Stimulated activated CD4-positive, alpha-beta T cell treated with anti-CD3 and anti-CD28 coated beads, TNF-alpha, amount 100 ng/mL, for 4 hours (primary cell): ENCODE measurements at regions not wholly inside any gene's neighbourhood (a gene's known extent, or its start where the extent isn't known, plus 50 kb on each side); places are given as distances from the start of the nearest gene placed in this dataset.

ENCODE experiments used
- DNase-seq, 3 experiments: peaks; one replicate each; pipeline ENCODE4 v3.0.0-alpha.2; 2020; ENCODE audit warnings: low read depth in 3 of 3

DNA sequence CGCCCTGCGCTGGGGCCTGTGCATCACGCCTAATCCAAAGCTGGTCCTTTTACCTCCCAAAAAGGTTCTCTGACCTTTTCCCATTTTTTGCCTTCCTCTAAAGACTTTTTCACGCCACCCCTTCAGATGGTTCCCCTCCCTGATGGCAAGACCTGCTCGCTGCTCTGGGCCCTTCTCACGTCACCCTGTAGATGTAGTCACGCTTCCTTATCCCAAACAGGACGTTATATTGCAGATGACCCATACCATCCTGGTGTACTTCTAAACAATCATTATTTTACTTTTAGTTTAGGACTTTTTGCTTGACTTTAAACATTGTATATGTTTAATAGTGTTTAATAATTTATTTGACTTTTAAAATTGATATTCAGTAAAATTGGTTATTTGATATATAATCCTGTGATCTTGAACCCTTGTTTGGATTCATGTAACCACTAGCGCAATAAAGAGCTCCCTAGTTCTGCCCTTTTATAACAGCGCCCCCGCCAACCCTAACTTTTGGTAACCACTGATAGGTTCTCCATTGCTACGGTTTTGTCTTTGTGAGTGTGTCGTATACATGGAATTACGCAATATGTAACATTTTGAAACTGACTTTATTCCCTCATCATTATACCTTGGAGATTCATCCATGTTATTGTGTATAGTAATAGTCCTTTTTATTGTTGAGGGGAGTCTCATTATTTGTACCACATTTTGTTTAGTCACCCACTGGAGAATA, 159.0 kb upstream of the CHRNA7 start:
- no peak for DNase-seq

DNA sequence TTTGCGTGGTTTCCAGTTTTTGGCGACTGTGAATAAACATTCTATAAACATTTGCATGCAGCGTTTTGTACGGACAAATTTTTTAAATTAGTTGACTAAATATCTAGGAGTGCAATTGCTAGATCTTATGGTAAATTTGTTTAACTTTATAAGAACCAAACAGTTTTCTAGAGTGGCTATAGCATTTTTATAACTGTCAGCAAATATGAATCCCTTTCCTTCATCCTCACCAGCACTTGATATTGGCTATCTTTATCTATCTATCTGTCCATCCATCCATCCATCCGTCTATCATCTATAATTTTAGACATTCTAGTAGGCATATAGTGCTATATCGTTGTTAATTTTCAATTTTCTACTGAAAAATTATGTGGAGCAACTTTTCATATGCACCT, 158.4 kb upstream of the CHRNA7 start:
- no peak for DNase-seq

- DNase-seq = no peak
Observed at GRCh38 chr15:31887246-31887645, 143.1 kb upstream of the CHRNA7 start.

DNA sequence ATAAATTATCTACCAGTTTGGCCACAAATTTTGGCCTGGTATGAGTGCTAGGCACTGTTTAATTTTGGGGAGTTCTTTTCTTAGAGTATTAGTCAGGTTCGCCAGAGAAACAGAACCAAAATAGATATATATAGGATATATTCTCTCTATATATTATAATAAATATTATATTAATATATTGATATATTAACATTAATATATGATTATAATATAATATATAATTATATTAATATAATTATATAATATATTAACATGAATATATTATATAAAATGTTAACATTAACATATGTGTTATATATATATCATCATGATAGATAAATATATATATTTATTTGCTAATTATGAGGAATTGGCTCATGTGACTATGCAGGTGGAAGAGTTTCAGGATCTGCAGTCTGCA, 137.8 kb upstream of the CHRNA7 start:
- no peak for DNase-seq

- DNase-seq = no peak
Observed at GRCh38 chr15:31893780-31894179, 136.5 kb upstream of the CHRNA7 start.

GRCh38 chr15:31897746-31898145, 132.6 kb upstream of the CHRNA7 start:
- no peak for DNase-seq

- DNase-seq = no peak
Observed at GRCh38 chr15:31901501-31901900, 128.8 kb upstream of the CHRNA7 start.

GRCh38 chr15:31905054-31905453, 125.3 kb upstream of the CHRNA7 start:
- DNase-seq = no peak

DNA sequence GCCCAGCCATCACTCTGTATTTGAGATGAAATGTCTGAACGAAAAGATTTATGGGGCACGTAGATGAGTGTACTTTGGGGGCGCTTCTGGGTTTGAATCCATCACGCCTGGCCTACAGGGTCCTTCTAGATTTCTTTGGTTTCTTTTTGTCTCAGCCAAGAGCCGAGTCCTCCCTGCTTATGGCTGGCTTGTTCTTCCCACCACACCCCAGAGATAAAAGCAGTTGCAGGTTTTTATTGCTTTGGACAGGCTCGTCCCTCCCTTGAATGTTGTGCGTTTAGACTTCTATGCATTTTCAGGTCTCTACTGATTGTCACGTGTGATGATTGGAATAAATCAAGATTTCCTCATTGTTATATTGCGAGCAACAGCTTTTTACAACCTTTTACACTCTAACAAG, 104.8 kb upstream of the CHRNA7 start:
- DNase-seq = no peak

DNA sequence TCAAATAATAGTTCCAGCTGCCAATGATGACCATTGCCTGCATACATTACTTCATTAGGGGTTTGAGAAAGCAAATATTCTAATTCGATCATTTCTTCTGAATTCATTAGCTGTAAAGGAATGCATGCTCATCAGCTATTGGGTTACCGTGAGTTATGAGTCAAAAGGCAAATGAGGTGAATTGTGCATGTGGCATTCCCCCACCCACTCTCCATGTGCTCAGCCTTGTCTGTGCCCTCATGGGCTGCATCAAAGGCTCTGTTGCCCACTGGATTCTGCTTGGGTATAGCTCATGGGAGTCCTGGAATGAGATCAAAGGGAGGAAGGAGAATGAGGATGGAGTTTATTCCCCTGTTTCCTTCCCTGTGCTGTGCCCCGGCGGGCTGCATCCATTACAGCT, 99.3 kb upstream of the CHRNA7 start:
- peak in 2 of 3 experiments; percentile 5 to 13 for DNase-seq

DNA sequence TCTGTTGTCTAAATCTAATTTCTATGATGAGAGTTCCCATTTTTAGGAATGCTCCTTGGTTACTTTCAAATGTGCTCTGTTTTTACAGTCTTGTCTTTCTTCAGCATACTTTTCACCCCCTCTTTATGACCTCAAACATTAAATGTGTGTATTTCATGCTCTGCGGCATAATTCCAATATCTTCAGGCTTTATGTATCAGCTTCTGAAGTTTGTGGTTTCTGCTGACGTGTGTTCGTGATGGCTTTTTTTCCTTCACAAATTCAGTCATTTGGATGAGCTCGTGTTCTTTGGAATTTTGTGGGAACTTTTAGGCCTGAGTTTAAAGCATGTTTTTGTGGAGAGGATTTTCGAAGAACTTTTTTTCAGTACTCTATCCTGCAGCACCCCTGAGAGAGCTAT, 97.7 kb upstream of the CHRNA7 start:
- DNase-seq = no peak

GRCh38 chr15:31934821-31935220, 95.5 kb upstream of the CHRNA7 start:
- DNase-seq = no peak

DNA sequence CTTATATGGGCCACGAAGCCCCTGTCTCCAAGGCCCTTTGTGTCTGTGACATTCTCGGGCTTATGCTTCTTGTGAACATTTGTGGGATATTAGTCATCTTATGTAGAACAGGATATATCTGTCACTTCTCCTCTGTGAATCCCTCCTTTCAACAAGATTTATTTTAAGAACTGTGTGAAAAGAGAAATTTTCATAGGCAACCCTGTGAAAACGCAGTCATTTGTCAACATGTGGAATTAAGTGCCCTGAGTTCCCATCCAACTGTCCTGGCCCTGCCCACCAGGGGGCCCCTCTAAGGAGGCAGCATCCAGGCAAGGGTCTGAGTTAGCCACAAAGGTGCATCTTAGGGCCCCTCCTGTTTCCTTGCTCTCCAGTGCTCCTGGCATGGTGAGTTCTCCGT, 76.8 kb upstream of the CHRNA7 start:
- DNase-seq = no peak

GRCh38 chr15:31954374-31955172, 75.7 kb upstream of the CHRNA7 start:
- DNase-seq = no peak

DNA sequence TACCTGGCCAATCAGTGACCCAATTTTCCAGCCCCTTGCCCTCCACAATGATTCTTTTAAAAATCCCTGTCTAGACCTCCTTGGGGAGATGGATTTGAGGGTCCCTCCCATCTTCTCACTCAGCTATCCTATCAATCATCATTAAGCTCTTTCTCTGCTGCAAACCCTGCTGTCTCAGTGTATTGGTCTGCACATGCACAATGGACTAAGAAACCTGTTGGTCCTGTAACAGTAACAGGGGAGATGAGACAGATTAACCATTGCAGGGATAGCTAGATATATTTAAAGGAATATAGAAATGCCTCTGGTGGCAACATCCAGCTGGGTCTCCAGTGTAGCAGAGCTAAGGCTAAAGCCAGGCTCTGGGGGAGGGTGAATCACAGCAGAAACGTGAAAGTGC, 74.6 kb upstream of the CHRNA7 start:
- no peak for DNase-seq

DNA sequence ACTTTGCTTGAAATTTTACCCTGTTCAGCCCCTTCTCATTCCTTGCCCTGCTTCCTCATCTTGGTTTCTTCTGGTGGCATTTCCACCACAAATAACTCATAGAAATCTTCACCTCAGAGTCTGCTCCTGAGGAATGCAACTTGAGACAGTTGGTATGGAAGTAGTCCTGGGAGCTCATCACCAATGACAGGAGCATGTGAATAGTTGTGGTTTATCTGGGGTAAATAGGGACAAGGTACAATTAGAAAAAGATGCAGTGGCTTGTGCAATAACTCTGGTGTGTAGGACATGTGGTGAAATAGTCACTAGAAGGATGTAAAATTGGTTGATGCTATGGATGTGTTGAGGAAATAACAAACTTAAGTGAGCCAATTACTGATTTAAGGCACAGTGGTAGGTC, 72.7 kb upstream of the CHRNA7 start:
- DNase-seq = no peak

GRCh38 chr15:31964586-31965307, 65.6 kb upstream of the CHRNA7 start:
- DNase-seq = no peak

- DNase-seq = no peak
Observed at GRCh38 chr15:31970007-31970406, 60.3 kb upstream of the CHRNA7 start.

GRCh38 chr15:31973197-31973596, 57.1 kb upstream of the CHRNA7 start:
- DNase-seq = no peak

DNA sequence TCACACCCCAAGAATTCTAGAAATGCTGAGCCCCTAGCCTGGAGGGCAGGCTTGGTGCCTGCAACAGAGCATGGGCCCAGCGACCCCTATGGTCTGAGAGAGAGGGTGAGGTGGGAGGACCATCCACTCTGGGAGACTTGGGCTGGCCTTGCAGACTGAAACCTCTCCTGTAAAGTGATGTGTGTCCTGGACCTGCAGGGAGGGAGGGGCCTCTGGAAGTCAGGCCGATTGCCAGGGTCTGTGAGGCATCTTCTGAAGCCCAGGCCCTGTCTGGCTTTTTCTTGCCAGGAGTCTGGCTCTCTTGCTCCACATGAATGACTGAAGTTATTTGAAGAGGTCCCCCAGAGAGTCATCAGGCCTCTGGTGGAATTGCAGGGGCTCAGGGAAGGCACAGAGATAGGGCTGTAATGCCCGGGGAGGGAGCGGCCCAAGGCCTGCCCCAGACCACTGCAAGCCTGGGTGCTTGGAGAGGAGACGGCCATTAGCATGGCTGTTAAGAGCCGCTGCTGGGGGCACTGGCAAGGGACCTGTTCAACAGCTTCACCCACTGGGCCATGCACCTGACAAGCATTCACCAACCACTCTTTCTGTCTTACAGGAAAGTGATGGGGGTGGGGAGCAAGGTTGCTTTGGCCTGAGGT, 56.0 kb upstream of the CHRNA7 start:
- no peak for DNase-seq

DNA sequence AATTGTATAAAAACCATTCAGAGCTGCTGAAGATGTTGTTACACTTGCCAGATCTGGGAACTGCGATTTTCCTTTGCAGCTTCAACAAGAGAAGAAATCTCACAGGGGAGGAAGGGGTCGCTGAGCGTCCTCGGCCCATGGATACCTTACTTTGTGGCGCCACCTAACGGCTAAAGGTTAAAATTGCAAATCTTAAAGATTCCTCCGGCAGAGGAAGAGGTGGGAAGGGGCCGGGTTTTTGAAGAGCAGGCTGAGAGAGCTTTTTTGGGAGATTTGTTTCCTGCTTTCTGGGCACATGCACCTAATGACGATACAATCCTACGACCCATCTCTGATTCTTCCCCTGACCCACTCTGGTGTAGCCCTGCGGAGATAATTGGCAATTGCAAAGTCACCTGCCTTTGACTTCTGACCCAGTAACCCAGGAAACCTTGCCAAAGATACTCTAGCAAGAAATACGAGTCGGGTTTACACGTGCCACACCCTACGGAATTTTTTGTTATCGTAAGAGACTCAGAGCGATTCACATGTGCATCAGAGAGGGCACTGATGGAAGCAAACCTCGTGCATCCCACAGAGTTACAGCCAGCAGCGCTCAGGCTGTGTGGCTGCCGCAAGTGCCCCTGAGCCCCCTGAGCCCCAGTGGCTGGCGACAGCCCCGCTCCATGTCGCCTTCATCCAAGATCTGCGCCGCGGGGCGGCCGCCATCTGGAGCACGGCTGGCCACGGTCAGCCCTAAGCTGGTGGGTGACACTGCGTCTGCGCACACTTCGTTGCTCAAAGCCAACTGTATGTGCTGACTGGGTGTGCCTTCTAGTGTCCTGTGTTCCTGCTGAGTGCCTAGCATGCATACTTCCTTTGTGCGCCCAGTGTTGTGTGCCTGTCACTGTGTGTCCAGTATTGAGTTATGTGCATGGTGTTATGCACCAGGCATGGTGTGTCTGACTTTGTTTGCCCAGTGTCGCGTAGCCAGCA, 55.2 kb upstream of the CHRNA7 start:
- DNase-seq = no peak
